Breast epithelium (tissue), 4 donors: ENCODE measurements at regions not wholly inside any gene's neighbourhood (a gene's known extent, or its start where the extent isn't known, plus 50 kb on each side); places are given as distances from the start of the nearest gene placed in this dataset.

Experiments used
- DNase-seq, 2 donors: peaks; one replicate each; pipeline ENCODE4 v3.0.0-alpha.2; 2019; ENCODE audit warnings: low spot score in 2 of 2
- H3K27ac ChIP-seq, 2 donors: fragments of 200-600 bp; sonication (generic) in 1 of 2; one replicate each; pipeline ENCODE4 v1.5.1; 2016 to 2019; ENCODE audit warnings: mild to moderate bottlenecking in 1 of 2
- H3K27me3 ChIP-seq, 2 donors: fragments of 200-600 bp; sonication (generic) in 1 of 2; one replicate each; pipeline versions ENCODE4 v1.5.1 to v1.6.0; 2017 to 2019; ENCODE audit warnings: control low read depth in 1 of 2, mild to moderate bottlenecking in 1 of 2
- H3K36me3 ChIP-seq: fragments of 200-600 bp; one replicate; pipeline ENCODE4 v1.5.1; 2019
- H3K4me1 ChIP-seq, 2 donors: fragments of 200-600 bp; sonication (generic); one replicate each; pipeline ENCODE4 v1.5.1; 2016 to 2019; ENCODE audit warnings: control low read depth in 1 of 2
- H3K4me3 ChIP-seq, 3 donors: fragments of 200-600 bp; sonication (generic); 1 replicate in 2 of 3; 2 replicates in 1 of 3; pipeline ENCODE4 v1.5.1; 2016 to 2019; ENCODE audit warnings: mild to moderate bottlenecking in 3 of 3, moderate library complexity in 2 of 3
- H3K9me3 ChIP-seq, 2 donors: fragments of 200-600 bp; sonication (generic) in 1 of 2; one replicate each; pipeline ENCODE4 v1.5.1; 2016 to 2019; ENCODE audit warnings: control low read depth in 1 of 2
- CTCF ChIP-seq, 3 donors: fragments of 450-650 bp; IDR thresholded peaks; one replicate each; pipeline ENCODE4 v1.5.1; 2016 to 2017; ENCODE audit warnings: antibody characterized with exemption in 3 of 3, mild to moderate bottlenecking in 3 of 3, moderate library complexity in 3 of 3
- POLR2A ChIP-seq: fragments of 450-650 bp; IDR thresholded peaks from one replicate; pipeline ENCODE4 v1.6.1; 2016; ENCODE audit warnings: antibody characterized with exemption, mild to moderate bottlenecking, moderate library complexity
- POLR2AphosphoS5 ChIP-seq, 3 donors: sonication (generic); formaldehyde crosslinking; IDR thresholded peaks; one replicate each; pipeline ENCODE4 v1.6.1; 2017; ENCODE audit warnings: antibody characterized with exemption in 3 of 3
- intact Hi-C: fragments of 100-400 bp; cut with DNase I; formaldehyde crosslinking; loops from one replicate; pipeline ENCODE4 v1.15.1; 2023; ENCODE audit warnings: low total_unique reads

GRCh38 chr12:86521870-86522269 is 265.7 kb upstream of the MGAT4C start:
- H3K9me3 ChIP-seq = peaks cover 0 to 16% of the 10 kb centered on the region in 2 donors
- no peak overlapping the region for H3K4me3 ChIP-seq
- H3K27ac ChIP-seq = no peak overlapping the region
- no peak for DNase-seq
- no peak for TF ChIP-seq CTCF (IDR thresholded peaks at IDR 0.05)
- TF ChIP-seq POLR2A = no peak
- TF ChIP-seq POLR2AphosphoS5 (IDR thresholded peaks at IDR 0.05) = no peak
- H3K27me3 ChIP-seq = no peaks in the 10 kb centered on the region
- H3K36me3 ChIP-seq = no peaks in the 10 kb centered on the region
- intact Hi-C loops = no loop called here
- H3K4me1 ChIP-seq = no peaks in the 10 kb centered on the region

GRCh38 chr12:86513226-86513625 is 257.0 kb upstream of the MGAT4C start:
- intact Hi-C loops = no loop called here
- H3K4me3 ChIP-seq = no peak overlapping the region
- DNase-seq = no peak
- H3K9me3 ChIP-seq = no peaks in the 10 kb centered on the region
- TF ChIP-seq POLR2AphosphoS5 (IDR thresholded peaks at IDR 0.05) (no peak), POLR2A (no peak), CTCF (IDR thresholded peaks at IDR 0.05) (no peak)
- H3K27ac ChIP-seq = no peak overlapping the region
- no peaks in the 10 kb centered on the region for H3K27me3 ChIP-seq
- no peaks in the 10 kb centered on the region for H3K36me3 ChIP-seq
- no peaks in the 10 kb centered on the region for H3K4me1 ChIP-seq

- TF ChIP-seq CTCF (IDR thresholded peaks at IDR 0.05) (no peak), POLR2A (no peak), POLR2AphosphoS5 (IDR thresholded peaks at IDR 0.05) (no peak)
- Histone ChIP-seq H3K27me3 (no peaks in the 10 kb centered on the region), H3K4me3 (no peak overlapping the region), H3K9me3 (no peaks in the 10 kb centered on the region), H3K36me3 (no peaks in the 10 kb centered on the region), H3K4me1 (no peaks in the 10 kb centered on the region), H3K27ac (no peak overlapping the region)
- intact Hi-C loops = no loop called here
- DNase-seq = no peak
These were observed 240.4 kb upstream of the MGAT4C start for GRCh38 chr12:86496595-86496994.

GRCh38 chr12:86484473-86484872 is 228.3 kb upstream of the MGAT4C start:
- no peak overlapping the region for H3K27ac ChIP-seq
- H3K36me3 ChIP-seq = no peaks in the 10 kb centered on the region
- H3K27me3 ChIP-seq = no peaks in the 10 kb centered on the region
- peaks cover 0 to 2% of the 10 kb centered on the region in 2 donors for H3K9me3 ChIP-seq
- DNase-seq = no peak
- H3K4me3 ChIP-seq = no peak overlapping the region
- no peaks in the 10 kb centered on the region for H3K4me1 ChIP-seq
- TF ChIP-seq CTCF (IDR thresholded peaks at IDR 0.05) = no peak
- intact Hi-C loops = no loop called here

- Histone ChIP-seq H3K36me3 (no peaks in the 10 kb centered on the region), H3K27ac (no peak overlapping the region), H3K27me3 (no peaks in the 10 kb centered on the region), H3K9me3 (no peaks in the 10 kb centered on the region), H3K4me3 (no peak overlapping the region), H3K4me1 (no peaks in the 10 kb centered on the region)
- intact Hi-C loops = no loop called here
- no peak for TF ChIP-seq CTCF (IDR thresholded peaks at IDR 0.05)
- TF ChIP-seq POLR2AphosphoS5 (IDR thresholded peaks at IDR 0.05) = no peak
- TF ChIP-seq POLR2A = no peak
- no peak for DNase-seq
These were observed 217.0 kb upstream of the MGAT4C start for GRCh38 chr12:86473231-86473630.
